ENCODE measurements at regions not wholly inside any gene's neighbourhood (a gene's known extent, or its start where the extent isn't known, plus 50 kb on each side); places are given as distances from the start of the nearest gene placed in this dataset.

GRCh38 chr4:43242606-43243005, 350.1 kb downstream of the GRXCR1 start:
- TF ChIP-seq CTCF (IDR thresholded peaks at IDR 0.05; ENCODE audit: insufficient read depth, low read depth, low read length) (no peak), EZH2 (IDR thresholded peaks at IDR 0.05; ENCODE audit: insufficient read depth, low read length) (no peak)
